ENCODE measurements at regions not wholly inside any gene's neighbourhood (a gene's known extent, or its start where the extent isn't known, plus 50 kb on each side); places are given as distances from the start of the nearest gene placed in this dataset.

GRCh38 chr6:67544851-67545452 is 1090.1 kb upstream of the ADGRB3 start:
- no peak overlapping the region for H3K14ac ChIP-seq (ENCODE audit: insufficient read length)
- ChIA-PET POLR2A (ENCODE audit: partially characterized antibody) (no interaction called here), CTCF (ENCODE audit: partially characterized antibody) (no interaction called here)
- H3K4me3 ChIP-seq (ENCODE audit: extremely low read depth in 1 of 4, insufficient read depth in 2 of 4, low read depth in 3 of 4, low read length in 4 of 4) = no peak overlapping the region
- H3K27ac ChIP-seq (ENCODE audit: low read depth, low read length) = no peak overlapping the region
- H3K18ac ChIP-seq (ENCODE audit: extremely low read depth, low read length) = no peak overlapping the region
- H2BK15ac ChIP-seq (ENCODE audit: low read length) = no peak overlapping the region
- H3K79me1 ChIP-seq (ENCODE audit: low read depth, low read length) = no peaks in the 10 kb centered on the region
- H3K4me1 ChIP-seq (replicated peaks in 1 of 4; ENCODE audit: control insufficient read depth in 3 of 4, insufficient read depth in 4 of 4, low read length in 3 of 4) = no peaks in the 10 kb centered on the region
- no peak overlapping the region for H4K5ac ChIP-seq (ENCODE audit: insufficient read length, low read depth, low read length)
- no peak overlapping the region for H2AK5ac ChIP-seq (ENCODE audit: low read depth, low read length)
- H4K8ac ChIP-seq (ENCODE audit: extremely low read depth, insufficient read depth, low read length) = no peak overlapping the region
- H3K56ac ChIP-seq (replicated peaks; ENCODE audit: insufficient read length, low read depth, low read length) = no peak overlapping the region
- H3K36me3 ChIP-seq (ENCODE audit: control insufficient read depth in 2 of 4, insufficient read depth in 4 of 4, low read length in 3 of 4) = no peaks in the 10 kb centered on the region
- DNase-seq (ENCODE audit: low read depth in 1 of 2, low spot score in 2 of 2) = no peak
- H3K79me2 ChIP-seq (ENCODE audit: control insufficient read depth in 1 of 2, insufficient read depth in 2 of 2, low read length in 2 of 2) = no peaks in the 10 kb centered on the region
- WGBS, 2 experiments (ENCODE audit: extremely low coverage in 1 of 2, insufficient coverage in 1 of 2, insufficient read length in 1 of 2, insufficient replicate concordance in 2 of 2, low coverage in 1 of 2, low lambda C conversion rate in 2 of 2, missing lambda C conversion rate in 1 of 2) = 90% methylated on average over 1 of the region's 1 CpG; no CpG with 5 or more reads in 1 of the 2 experiments
- no peak overlapping the region for H2BK20ac ChIP-seq (ENCODE audit: low read length)
- H3K9ac ChIP-seq (replicated peaks in 1 of 4; ENCODE audit: extremely low read depth in 1 of 4, low read depth in 3 of 4, low read length in 3 of 4) = no peak overlapping the region
- no peak overlapping the region for H3K4me2 ChIP-seq (ENCODE audit: insufficient read depth in 1 of 2, low read depth in 2 of 2, low read length in 2 of 2)
- no peaks in the 10 kb centered on the region for H4K20me1 ChIP-seq (replicated peaks in 1 of 2; ENCODE audit: control insufficient read depth in 1 of 2, insufficient read depth in 2 of 2, low read length in 2 of 2)
- peaks cover 21 to 39% of the 10 kb centered on the region in 2 experiments for H3K9me3 ChIP-seq (ENCODE audit: insufficient read depth in 2 of 2, low read depth in 1 of 2, low read length in 1 of 2)
- H3K23ac ChIP-seq (ENCODE audit: insufficient read length) = no peak overlapping the region
- H3K23me2 ChIP-seq (ENCODE audit: low read depth, low read length) = peaks cover 1% of the 10 kb centered on the region; the same call in 1 of the 2 replicates
- no peak overlapping the region for H4K91ac ChIP-seq (replicated peaks; ENCODE audit: insufficient read length, low read length)
- H2AFZ ChIP-seq (ENCODE audit: low read length) = no peak overlapping the region
- H2BK5ac ChIP-seq (ENCODE audit: low read depth, low read length) = no peak overlapping the region
- H3K4ac ChIP-seq (replicated peaks; ENCODE audit: insufficient read length, low read depth, low read length) = no peak overlapping the region
- H2BK12ac ChIP-seq (ENCODE audit: low read depth, low read length) = no peak overlapping the region
- no peak for FAIRE-seq
- no peak overlapping the region for H2BK120ac ChIP-seq (replicated peaks; ENCODE audit: low read depth, low read length)
- H3K27me3 ChIP-seq (replicated peaks in 1 of 4; ENCODE audit: control insufficient read depth in 3 of 4, extremely low read depth in 1 of 4, insufficient read depth in 3 of 4, low read length in 3 of 4) = peaks cover 0 to 1% (median 0%) of the 10 kb centered on the region in 4 experiments; a peak in 1 of 7 replicates
- no peak for TF ChIP-seq YY1 (IDR thresholded peaks at IDR 0.05; ENCODE audit: low read depth, low read length)
- TF ChIP-seq PHF8 (conservative IDR thresholded peaks at IDR 0.05; ENCODE audit: low read depth, low read length) = no peak

Data from H1 (cell line).